ENCODE measurements at regions not wholly inside any gene's neighbourhood (a gene's known extent, or its start where the extent isn't known, plus 50 kb on each side); places are given as distances from the start of the nearest gene placed in this dataset.

- Mint-ChIP-seq H3K27me3 (peaks cover 3% of the 10 kb centered on the region), H3K9me3 (ENCODE audit: low read depth) (no peaks in the 10 kb centered on the region), H3K36me3 (ENCODE audit: low read depth) (no peaks in the 10 kb centered on the region), H3K27ac (no peak overlapping the region), H3K4me1 (no peaks in the 10 kb centered on the region), H3K4me3 (no peak overlapping the region)
- ChIA-PET CTCF (no interaction called here), POLR2A (no interaction called here)
- ATAC-seq (no peak), DNase-seq (no peak)
- intact Hi-C loops (cut with DNase I, micrococcal nuclease): no loop called here
Measured at GRCh38 chr2:220302756-220303155, 675.3 kb downstream of the SLC4A3 start.

DNA sequence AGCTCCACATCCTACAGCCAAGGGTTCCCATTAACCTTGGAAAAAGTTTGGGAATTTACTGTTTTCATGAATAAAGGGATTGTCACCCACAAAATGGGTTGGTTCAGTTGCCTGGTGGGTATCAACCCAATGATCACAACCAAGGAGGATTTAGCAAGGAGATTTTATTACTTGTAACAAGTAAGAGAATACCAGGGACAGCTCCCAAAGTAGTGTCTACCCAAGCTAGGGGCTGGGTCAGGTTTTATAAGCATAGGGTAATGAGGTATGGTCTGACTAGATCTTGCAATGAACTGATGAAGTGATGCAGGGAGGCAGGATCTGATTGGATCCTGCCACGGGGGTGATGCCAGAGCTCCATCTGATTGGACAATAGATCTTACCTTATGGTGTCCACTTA is 681.8 kb downstream of the SLC4A3 start:
- H3K27ac Mint-ChIP-seq: no peak overlapping the region
- CTCF ChIA-PET: no interaction called here
- no peaks in the 10 kb centered on the region for H3K27me3 Mint-ChIP-seq
- no peaks in the 10 kb centered on the region for H3K36me3 Mint-ChIP-seq (ENCODE audit: low read depth)
- ATAC-seq: no peak
- H3K4me1 Mint-ChIP-seq: no peaks in the 10 kb centered on the region
- intact Hi-C loops (cut with DNase I, micrococcal nuclease): no loop called here
- H3K4me3 Mint-ChIP-seq: no peak overlapping the region
- POLR2A ChIA-PET: interaction anchor here (0.7 kb wide), 1 partner anchor 10 kb away, joined by 3 read pairs; no protein-coding TSS in a partner anchor
- no peaks in the 10 kb centered on the region for H3K9me3 Mint-ChIP-seq (ENCODE audit: low read depth)
- no peak for DNase-seq

DNA sequence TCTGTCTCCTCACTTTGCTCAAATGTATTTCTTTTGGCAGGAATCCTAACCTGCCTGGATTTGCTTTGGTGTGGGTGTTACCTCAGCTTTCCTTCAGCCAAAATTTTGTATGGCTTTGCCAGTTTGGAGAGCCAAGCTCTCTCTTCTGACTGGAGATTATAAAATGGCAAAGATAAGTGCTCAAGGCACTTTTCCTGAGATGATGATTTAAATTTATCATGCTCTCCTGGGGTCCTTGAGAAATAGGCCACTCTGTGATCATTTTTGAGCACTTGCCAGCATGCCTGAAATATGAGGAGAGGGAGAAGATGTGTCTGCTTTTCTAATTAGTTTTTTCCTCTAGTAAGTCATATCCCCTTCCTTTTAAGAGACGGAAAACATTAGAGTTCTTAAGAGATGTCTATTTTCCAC is 683.0 kb downstream of the SLC4A3 start:
- H3K4me1 Mint-ChIP-seq: no peaks in the 10 kb centered on the region
- ChIA-PET POLR2A (no interaction called here), CTCF (no interaction called here)
- no peaks in the 10 kb centered on the region for H3K36me3 Mint-ChIP-seq (ENCODE audit: low read depth)
- no peaks in the 10 kb centered on the region for H3K9me3 Mint-ChIP-seq (ENCODE audit: low read depth)
- DNase-seq (no peak), ATAC-seq (no peak)
- H3K27me3 Mint-ChIP-seq: no peaks in the 10 kb centered on the region
- H3K27ac Mint-ChIP-seq: no peak overlapping the region
- H3K4me3 Mint-ChIP-seq: no peak overlapping the region
- intact Hi-C loops (cut with DNase I, micrococcal nuclease): no loop called here

- Mint-ChIP-seq H3K9me3 (ENCODE audit: low read depth) (peaks cover 6% of the 10 kb centered on the region), H3K4me1 (no peaks in the 10 kb centered on the region), H3K36me3 (ENCODE audit: low read depth) (no peaks in the 10 kb centered on the region), H3K27me3 (no peaks in the 10 kb centered on the region), H3K4me3 (no peak overlapping the region), H3K27ac (no peak overlapping the region)
- no peak for ATAC-seq
- ChIA-PET CTCF (no interaction called here), POLR2A (no interaction called here)
- intact Hi-C loops (cut with DNase I, micrococcal nuclease): no loop called here
- DNase-seq: no peak
Measured at GRCh38 chr2:220315098-220315823, 687.8 kb downstream of the SLC4A3 start.

DNA sequence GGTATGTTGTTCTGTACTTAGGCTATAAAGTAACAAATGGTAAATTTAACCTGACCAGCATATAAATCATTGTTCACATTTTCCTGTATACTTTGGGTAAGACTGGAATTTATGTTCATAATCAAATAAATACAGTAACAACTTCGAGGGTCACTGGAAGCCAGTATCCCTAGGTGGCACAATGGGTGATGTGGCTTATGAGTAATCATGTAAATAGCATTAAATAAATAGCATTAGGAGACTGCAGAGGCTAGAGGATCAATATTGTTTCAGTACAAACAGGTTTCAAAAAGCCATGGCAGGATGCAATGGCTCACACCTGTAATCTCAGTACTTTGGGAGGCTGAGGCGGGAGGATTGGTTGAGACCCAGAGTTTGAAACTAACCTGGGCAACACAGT is 690.6 kb downstream of the SLC4A3 start:
- H3K9me3 Mint-ChIP-seq (ENCODE audit: low read depth): peaks cover 6% of the 10 kb centered on the region

DNA sequence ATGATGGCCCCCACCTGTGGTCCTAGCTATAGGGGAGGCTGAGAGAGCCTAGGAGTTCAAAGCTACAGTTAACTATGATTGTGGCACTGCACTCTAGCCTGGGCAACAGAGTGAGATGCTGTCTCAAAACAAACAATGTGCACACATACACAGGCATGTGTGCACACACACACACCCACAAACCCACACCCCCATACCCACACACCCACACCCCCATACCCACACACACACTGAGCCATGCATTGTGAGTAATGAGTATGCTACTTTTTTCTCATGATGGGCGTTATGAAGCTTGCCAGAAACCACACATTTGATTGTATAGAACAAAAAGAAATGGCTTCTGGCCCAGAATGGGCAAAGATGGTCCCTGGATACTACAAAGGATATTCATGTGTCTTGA is 691.1 kb downstream of the SLC4A3 start:
- intact Hi-C loops (cut with DNase I, micrococcal nuclease): no loop called here
- no peak for ATAC-seq
- Mint-ChIP-seq H3K27ac (no peak overlapping the region), H3K9me3 (ENCODE audit: low read depth) (peaks cover 6% of the 10 kb centered on the region), H3K4me3 (no peak overlapping the region), H3K4me1 (no peaks in the 10 kb centered on the region), H3K36me3 (ENCODE audit: low read depth) (no peaks in the 10 kb centered on the region), H3K27me3 (no peaks in the 10 kb centered on the region)
- ChIA-PET CTCF (no interaction called here), POLR2A (interaction anchor here (0.6 kb wide), 1 partner anchor 10 kb away, joined by 3 read pairs; no protein-coding TSS in a partner anchor)
- DNase-seq: no peak

More for the DNA sequence above, 690.6 kb downstream of the SLC4A3 start:
- H3K27ac Mint-ChIP-seq: no peak overlapping the region
- H3K27me3 Mint-ChIP-seq: no peaks in the 10 kb centered on the region
- H3K36me3 Mint-ChIP-seq (ENCODE audit: low read depth): no peaks in the 10 kb centered on the region
- H3K4me3 Mint-ChIP-seq: no peak overlapping the region
- no peaks in the 10 kb centered on the region for H3K4me1 Mint-ChIP-seq
- CTCF ChIA-PET: no interaction called here
- intact Hi-C loops (cut with DNase I, micrococcal nuclease): no loop called here
- DNase-seq (no peak), ATAC-seq (no peak)
- POLR2A ChIA-PET: no interaction called here

DNA sequence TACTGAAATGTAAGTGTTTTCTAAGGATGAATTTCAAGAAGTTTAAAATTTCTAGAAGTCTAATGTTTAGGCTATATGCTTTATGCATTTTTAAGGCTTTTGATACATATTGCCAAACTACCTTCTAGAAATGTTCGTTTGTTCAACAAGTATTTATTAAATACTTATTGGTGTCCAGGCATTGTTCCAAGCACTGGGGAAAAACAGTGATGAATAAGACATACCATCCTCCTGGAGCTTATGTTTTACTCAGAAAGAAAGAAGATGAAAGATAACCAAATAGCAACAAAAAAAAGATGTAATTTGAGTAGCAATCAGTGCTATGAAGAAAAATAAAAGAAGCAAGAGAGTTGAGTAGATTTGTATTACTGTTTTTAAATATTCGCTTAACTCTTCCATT is 692.9 kb downstream of the SLC4A3 start:
- POLR2A ChIA-PET: no interaction called here
- intact Hi-C loops (cut with DNase I, micrococcal nuclease): no loop called here
- ATAC-seq (no peak), DNase-seq (no peak)
- Mint-ChIP-seq H3K36me3 (ENCODE audit: low read depth) (no peaks in the 10 kb centered on the region), H3K4me3 (no peak overlapping the region), H3K27me3 (no peaks in the 10 kb centered on the region), H3K4me1 (no peaks in the 10 kb centered on the region), H3K27ac (no peak overlapping the region), H3K9me3 (ENCODE audit: low read depth) (peaks cover 6% of the 10 kb centered on the region)
- CTCF ChIA-PET: no interaction called here

DNA sequence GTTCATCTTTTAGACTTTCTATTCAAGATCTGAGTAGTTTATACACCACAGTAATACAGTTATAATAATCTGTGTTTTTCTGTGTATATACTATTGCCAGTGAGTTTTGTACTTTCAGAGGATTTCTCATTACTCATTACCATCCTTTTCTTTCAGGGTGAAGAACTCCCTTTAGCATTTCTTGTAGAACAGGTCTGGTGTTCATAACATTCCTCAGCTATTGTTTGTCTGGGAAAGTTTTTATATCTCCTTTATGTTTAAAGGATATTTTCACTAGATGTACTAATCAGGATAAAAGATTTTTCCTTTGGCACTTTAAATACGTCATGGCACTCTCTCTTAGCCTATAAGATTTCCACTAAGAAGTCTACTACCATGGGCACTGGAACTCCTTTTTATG is 705.5 kb downstream of the SLC4A3 start:
- Mint-ChIP-seq H3K9me3 (ENCODE audit: low read depth) (peaks cover 10% of the 10 kb centered on the region), H3K36me3 (ENCODE audit: low read depth) (no peaks in the 10 kb centered on the region)
- POLR2A ChIA-PET: no interaction called here

DNA sequence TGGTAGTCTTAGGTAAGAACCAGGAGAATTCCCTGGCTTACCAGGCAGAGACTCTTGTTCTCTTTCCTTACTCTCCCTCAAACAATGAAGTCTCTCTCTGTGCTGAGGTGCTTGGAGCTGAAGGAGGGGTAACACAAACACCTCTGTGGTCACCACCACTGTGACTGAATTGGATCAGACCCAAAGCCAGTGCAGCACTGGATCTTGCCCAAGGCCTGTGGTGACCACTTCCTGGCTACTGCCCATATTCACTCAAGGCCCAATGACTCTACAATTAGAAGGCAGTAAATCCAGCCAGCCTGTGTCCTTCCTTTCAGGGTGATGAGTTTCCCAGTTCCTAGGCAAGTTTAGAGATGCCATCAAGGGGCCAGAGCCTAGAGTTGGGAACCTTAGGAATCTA is 706.8 kb downstream of the SLC4A3 start:
- Mint-ChIP-seq H3K9me3 (ENCODE audit: low read depth) (peaks cover 10% of the 10 kb centered on the region), H3K36me3 (ENCODE audit: low read depth) (no peaks in the 10 kb centered on the region), H3K27me3 (no peaks in the 10 kb centered on the region), H3K27ac (no peak overlapping the region), H3K4me1 (no peaks in the 10 kb centered on the region), H3K4me3 (no peak overlapping the region)
- DNase-seq (no peak), ATAC-seq (no peak)
- intact Hi-C loops (cut with DNase I, micrococcal nuclease): no loop called here
- CTCF ChIA-PET: no interaction called here
- POLR2A ChIA-PET: no interaction called here

More for the DNA sequence above, 705.5 kb downstream of the SLC4A3 start:
- no peaks in the 10 kb centered on the region for H3K27me3 Mint-ChIP-seq
- CTCF ChIA-PET: no interaction called here
- no peaks in the 10 kb centered on the region for H3K4me1 Mint-ChIP-seq
- intact Hi-C loops (cut with DNase I, micrococcal nuclease): no loop called here
- no peak for DNase-seq
- H3K27ac Mint-ChIP-seq: no peak overlapping the region
- ATAC-seq: no peak
- H3K4me3 Mint-ChIP-seq: no peak overlapping the region

DNA sequence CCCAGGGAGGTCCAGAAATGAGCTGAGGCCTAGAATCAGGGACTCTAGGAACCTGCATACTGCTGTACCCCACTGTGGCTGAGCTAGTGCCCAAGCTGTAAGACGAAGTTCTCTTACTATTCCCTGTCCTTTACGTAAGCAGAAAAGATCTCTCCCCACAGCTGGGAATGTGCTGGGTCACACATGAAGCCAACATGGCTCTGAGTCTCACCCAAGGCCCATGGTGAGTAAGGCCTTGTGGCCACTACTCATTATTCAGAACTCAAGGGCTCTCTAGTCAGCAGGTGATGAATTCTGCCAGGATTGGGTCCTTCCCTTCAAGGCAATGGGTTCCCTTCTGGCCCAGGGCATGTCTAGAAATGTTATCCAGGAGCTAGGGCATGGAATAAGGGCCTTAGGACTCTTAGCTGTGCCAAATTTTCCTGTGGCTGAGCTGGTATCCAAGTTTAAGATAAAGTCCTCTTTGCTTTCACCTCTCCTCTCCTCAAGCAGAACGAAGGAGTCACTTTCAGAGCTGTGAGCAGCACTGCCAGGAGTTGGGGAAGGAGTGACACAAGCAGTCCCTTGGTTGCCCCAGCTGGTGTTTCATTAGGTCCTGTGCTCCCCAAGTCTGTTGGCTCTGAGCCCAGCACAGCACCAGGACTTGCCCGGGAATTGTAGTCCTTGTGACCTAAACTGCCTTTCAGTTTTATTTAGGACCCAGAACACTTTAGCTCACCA is 707.6 kb downstream of the SLC4A3 start:
- H3K36me3 Mint-ChIP-seq (ENCODE audit: low read depth): no peaks in the 10 kb centered on the region
- intact Hi-C loops (cut with DNase I, micrococcal nuclease): no loop called here
- H3K27me3 Mint-ChIP-seq: no peaks in the 10 kb centered on the region
- H3K27ac Mint-ChIP-seq: no peak overlapping the region
- DNase-seq: no peak
- H3K4me3 Mint-ChIP-seq: no peak overlapping the region
- CTCF ChIA-PET: interaction anchor here (0.7 kb wide), 1 partner anchor 290 kb away, joined by 3 read pairs; no protein-coding TSS in a partner anchor
- no peaks in the 10 kb centered on the region for H3K4me1 Mint-ChIP-seq
- peaks cover 10% of the 10 kb centered on the region for H3K9me3 Mint-ChIP-seq (ENCODE audit: low read depth)
- no peak for ATAC-seq
- POLR2A ChIA-PET: no interaction called here

DNA sequence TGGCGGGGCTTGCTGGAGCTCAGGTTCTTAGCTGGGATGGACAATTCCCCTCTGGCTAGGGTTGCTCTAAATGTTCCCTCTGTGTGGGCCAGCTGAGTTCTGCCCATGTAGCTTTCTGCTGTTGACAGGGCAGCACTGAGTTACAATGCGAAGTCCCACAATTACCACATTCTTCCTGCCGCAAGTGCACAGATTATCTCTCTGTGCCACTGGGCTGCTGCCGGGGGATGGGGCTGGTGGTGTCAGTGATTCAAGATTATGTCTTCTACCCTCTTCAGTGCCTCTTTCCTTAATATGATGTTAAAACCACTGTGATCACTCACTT is 708.1 kb downstream of the SLC4A3 start:
- Mint-ChIP-seq H3K4me3 (no peak overlapping the region), H3K27me3 (no peaks in the 10 kb centered on the region), H3K4me1 (no peaks in the 10 kb centered on the region), H3K9me3 (ENCODE audit: low read depth) (peaks cover 10% of the 10 kb centered on the region), H3K36me3 (ENCODE audit: low read depth) (no peaks in the 10 kb centered on the region), H3K27ac (no peak overlapping the region)
- ATAC-seq (no peak), DNase-seq (no peak)
- ChIA-PET CTCF (interaction anchor here (0.7 kb wide), 1 partner anchor 290 kb away, joined by 3 read pairs; no protein-coding TSS in a partner anchor), POLR2A (no interaction called here)
- intact Hi-C loops (cut with DNase I, micrococcal nuclease): no loop called here

DNA sequence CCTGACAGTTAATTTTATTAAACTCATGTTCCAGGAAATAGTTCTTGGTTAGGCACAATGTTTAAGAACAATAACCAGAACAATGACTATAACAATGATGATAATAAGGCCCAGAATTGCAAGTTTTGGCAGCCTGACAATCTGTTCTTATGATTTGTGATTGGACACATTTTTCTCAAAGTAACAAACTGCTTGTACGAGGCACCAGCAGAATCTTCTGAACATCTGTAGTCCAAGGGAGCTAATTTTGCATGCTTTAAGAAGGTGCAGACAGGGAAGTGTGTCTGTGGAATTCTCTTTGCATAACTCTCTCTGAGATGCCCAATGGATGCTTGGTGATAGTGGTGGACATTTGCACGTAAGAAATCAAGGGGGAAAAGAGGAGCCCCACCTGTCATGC is 709.3 kb downstream of the SLC4A3 start:
- H3K4me3 Mint-ChIP-seq: no peak overlapping the region
- no peaks in the 10 kb centered on the region for H3K27me3 Mint-ChIP-seq
- no peaks in the 10 kb centered on the region for H3K36me3 Mint-ChIP-seq (ENCODE audit: low read depth)
- no peak overlapping the region for H3K27ac Mint-ChIP-seq
- DNase-seq (no peak), ATAC-seq (no peak)
- H3K4me1 Mint-ChIP-seq: no peaks in the 10 kb centered on the region
- ChIA-PET POLR2A (no interaction called here), CTCF (no interaction called here)
- intact Hi-C loops (cut with DNase I, micrococcal nuclease): no loop called here
- H3K9me3 Mint-ChIP-seq (ENCODE audit: low read depth): peaks cover 8% of the 10 kb centered on the region
